PC-3 (cell line): ENCODE measurements at regions not wholly inside any gene's neighbourhood (a gene's known extent, or its start where the extent isn't known, plus 50 kb on each side); places are given as distances from the start of the nearest gene placed in this dataset.

Source experiments
- CTCF ChIP-seq: fragments of 300-600 bp; sonication (generic); conservative IDR thresholded peaks from 2 replicates; pipeline ENCODE4 v1.5.1; 2017; ENCODE audit warnings: antibody characterized with exemption, low read depth, mild to moderate bottlenecking, low read length
- EZH2phosphoT487 ChIP-seq: fragments of 300-600 bp; sonication (generic); IDR thresholded peaks from 2 replicates; pipeline ENCODE4 v1.6.1; 2018; ENCODE audit warnings: mild to moderate bottlenecking, antibody characterized with exemption, low read length, borderline replicate concordance

DNA sequence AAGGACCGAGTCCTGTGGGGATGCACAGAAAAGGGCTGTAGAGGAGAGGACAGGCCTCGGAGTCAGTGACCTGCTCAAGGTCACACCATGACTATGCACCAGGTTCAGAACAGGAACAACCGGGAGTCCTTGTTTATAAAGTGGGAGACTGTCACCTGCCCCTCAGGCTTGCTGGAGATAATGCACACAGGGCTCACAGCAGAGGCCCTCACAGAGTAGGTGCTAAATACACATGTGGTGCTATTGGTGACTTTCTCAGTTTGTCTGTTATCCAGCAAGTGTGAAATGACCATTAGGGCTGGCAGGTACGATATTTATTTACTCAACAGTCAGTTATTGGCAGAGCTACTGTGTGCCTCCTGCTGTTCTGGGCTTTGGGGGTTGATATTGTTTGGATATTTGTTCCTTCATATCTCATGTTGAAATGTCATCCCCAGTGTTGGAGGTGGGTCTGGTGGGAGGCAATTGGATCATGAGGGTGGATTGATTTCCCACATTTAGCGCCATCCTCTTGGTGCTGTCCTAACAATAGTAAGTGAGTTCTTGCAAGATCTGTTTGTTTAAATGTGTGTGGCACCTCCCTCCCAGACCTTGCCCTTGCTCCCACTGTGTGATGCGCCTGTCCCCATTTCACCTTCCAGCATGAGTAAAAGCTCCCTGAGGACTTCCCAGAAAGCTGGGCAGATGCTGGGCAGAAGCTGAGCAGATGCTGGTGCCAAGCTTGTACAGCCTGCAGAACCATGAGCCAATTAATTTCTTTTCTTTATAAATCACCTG is 162.1 kb upstream of the MPHOSPH6 start:
- no peak for TF ChIP-seq CTCF
- TF ChIP-seq EZH2phosphoT487, result no peak
